Neutrophil (primary cell): ENCODE measurements at regions not wholly inside any gene's neighbourhood (a gene's known extent, or its start where the extent isn't known, plus 50 kb on each side); places are given as distances from the start of the nearest gene placed in this dataset.

Experiments
- H3K27ac ChIP-seq: fragments of 200-600 bp; sonication (generic); 2 replicates; pipeline ENCODE4 v1.5.1; 2016; ENCODE audit warnings: mild to moderate bottlenecking, moderate library complexity
- H3K27me3 ChIP-seq: fragments of 200-600 bp; sonication (generic); 2 replicates; pipeline ENCODE4 v1.6.0; 2016; ENCODE audit warnings: mild to moderate bottlenecking
- H3K36me3 ChIP-seq: fragments of 200-600 bp; sonication (generic); 2 replicates; pipeline ENCODE4 v1.5.1; 2017
- H3K4me1 ChIP-seq, 2 experiments: fragments of 200-600 bp in 1 of 2; sonication (generic) in 1 of 2; 1 replicate in 1 of 2; 2 replicates in 1 of 2; pipeline versions ENCODE4 v1.5.1 to v1.6.1; 2013 to 2016; ENCODE audit warnings: low read depth in 1 of 2, low read length in 1 of 2, mild to moderate bottlenecking in 1 of 2, moderate library complexity in 1 of 2; ENCODE audit not compliant: control insufficient read depth in 1 of 2, insufficient read depth in 1 of 2
- H3K4me3 ChIP-seq, 2 experiments: fragments of 200-600 bp in 1 of 2; sonication (generic) in 1 of 2; 1 replicate in 1 of 2; 2 replicates in 1 of 2; pipeline ENCODE4 v1.5.1; 2013 to 2016; ENCODE audit warnings: low read depth in 1 of 2, low read length in 1 of 2, mild to moderate bottlenecking in 1 of 2, moderate library complexity in 1 of 2
- H3K9me3 ChIP-seq: fragments of 200-600 bp; sonication (generic); 2 replicates; pipeline ENCODE4 v1.5.1; 2016
- CTCF ChIP-seq: fragments of 200-600 bp; sonication (generic); IDR thresholded peaks from 2 replicates; pipeline ENCODE4 v1.5.1; 2016; ENCODE audit warnings: antibody characterized with exemption

- no peak for TF ChIP-seq CTCF
- H3K27me3 ChIP-seq: peaks cover 34% of the 10 kb centered on the region
- H3K4me1 ChIP-seq: no peaks in the 10 kb centered on the region
- no peaks in the 10 kb centered on the region for H3K9me3 ChIP-seq
- no peak overlapping the region for H3K4me3 ChIP-seq
- no peak overlapping the region for H3K27ac ChIP-seq
- no peaks in the 10 kb centered on the region for H3K36me3 ChIP-seq
These were observed 93.2 kb upstream of the LRIG1 start for GRCh38 chr3:66593978-66594377.

- TF ChIP-seq CTCF: no peak
- Histone ChIP-seq H3K9me3 (no peaks in the 10 kb centered on the region), H3K4me1 (no peaks in the 10 kb centered on the region), H3K4me3 (no peak overlapping the region), H3K27me3 (peaks cover 29% of the 10 kb centered on the region), H3K36me3 (no peaks in the 10 kb centered on the region), H3K27ac (no peak overlapping the region)
These were observed 96.6 kb upstream of the LRIG1 start for GRCh38 chr3:66597308-66597863.

GRCh38 chr3:66598168-66598567 is 97.3 kb upstream of the LRIG1 start:
- no peak for TF ChIP-seq CTCF

GRCh38 chr3:66602237-66602636 is 101.4 kb upstream of the LRIG1 start:
- H3K4me3 ChIP-seq: no peak overlapping the region
- TF ChIP-seq CTCF: no peak
- H3K9me3 ChIP-seq: no peaks in the 10 kb centered on the region
- H3K27me3 ChIP-seq: peaks cover 24% of the 10 kb centered on the region
- H3K4me1 ChIP-seq: no peaks in the 10 kb centered on the region
- H3K36me3 ChIP-seq: no peaks in the 10 kb centered on the region
- no peak overlapping the region for H3K27ac ChIP-seq

More at GRCh38 chr3:66598168-66598567, 97.3 kb upstream of the LRIG1 start:
- no peaks in the 10 kb centered on the region for H3K4me1 ChIP-seq
- no peaks in the 10 kb centered on the region for H3K36me3 ChIP-seq
- H3K9me3 ChIP-seq: no peaks in the 10 kb centered on the region
- no peak overlapping the region for H3K27ac ChIP-seq
- peaks cover 29% of the 10 kb centered on the region for H3K27me3 ChIP-seq
- H3K4me3 ChIP-seq: no peak overlapping the region

GRCh38 chr3:66602691-66603090 is 101.9 kb upstream of the LRIG1 start:
- H3K27me3 ChIP-seq: peaks cover 24% of the 10 kb centered on the region
- no peak for TF ChIP-seq CTCF
- no peaks in the 10 kb centered on the region for H3K9me3 ChIP-seq
- no peaks in the 10 kb centered on the region for H3K36me3 ChIP-seq
- no peaks in the 10 kb centered on the region for H3K4me1 ChIP-seq
- no peak overlapping the region for H3K27ac ChIP-seq
- no peak overlapping the region for H3K4me3 ChIP-seq
